Vagina (tissue), 2 donors: ENCODE measurements at regions not wholly inside any gene's neighbourhood (a gene's known extent, or its start where the extent isn't known, plus 50 kb on each side); places are given as distances from the start of the nearest gene placed in this dataset.
"Not testable (repeated sequence)": the region's sequence is repeated elsewhere in the genome, so short reads cannot be mapped to it uniquely, and the experiment has no call there.

Experiments used
- POLR2AphosphoS5 ChIP-seq, 2 donors: sonication (generic); formaldehyde crosslinking; IDR thresholded peaks; one replicate each; pipeline ENCODE4 v1.9.0; 2017; ENCODE audit warnings: antibody characterized with exemption in 2 of 2, mild to moderate bottlenecking in 2 of 2, low read depth in 1 of 2; ENCODE audit not compliant: insufficient read depth in 1 of 2
- TF ChIP-seq, protein P1 (sequence below), 3 experiments: fragments of 450-650 bp in 2 of 3; fragments of 200-600 bp in 1 of 3; sonication (generic) in 1 of 3; IDR thresholded peaks; one replicate each; pipeline ENCODE4 v1.5.1; 2017 to 2019; ENCODE audit warnings: antibody characterized with exemption in 3 of 3, mild to moderate bottlenecking in 2 of 3, moderate library complexity in 2 of 3

DNA sequence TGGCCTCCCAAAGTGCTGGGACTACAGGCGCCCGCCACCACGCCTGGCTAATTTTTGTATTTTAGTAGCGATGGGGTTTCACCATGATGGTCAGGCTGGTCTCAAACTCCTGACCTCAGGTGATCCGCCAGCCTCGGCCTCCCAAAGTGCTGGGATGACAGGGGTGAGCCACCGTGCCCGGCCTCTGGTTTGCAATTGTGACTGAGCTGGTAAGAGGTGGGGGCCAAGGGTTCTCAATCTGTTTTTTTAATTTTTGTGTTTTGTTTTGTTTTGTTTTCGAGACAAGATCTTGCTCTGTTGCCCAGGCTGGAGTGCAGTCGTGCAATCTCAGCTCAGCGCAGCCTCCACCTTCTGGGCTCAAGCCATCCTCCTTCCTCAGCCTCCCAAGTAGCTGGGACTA is 196.2 kb downstream of the CRLF2 start:
- TF ChIP-seq, protein P1, sequence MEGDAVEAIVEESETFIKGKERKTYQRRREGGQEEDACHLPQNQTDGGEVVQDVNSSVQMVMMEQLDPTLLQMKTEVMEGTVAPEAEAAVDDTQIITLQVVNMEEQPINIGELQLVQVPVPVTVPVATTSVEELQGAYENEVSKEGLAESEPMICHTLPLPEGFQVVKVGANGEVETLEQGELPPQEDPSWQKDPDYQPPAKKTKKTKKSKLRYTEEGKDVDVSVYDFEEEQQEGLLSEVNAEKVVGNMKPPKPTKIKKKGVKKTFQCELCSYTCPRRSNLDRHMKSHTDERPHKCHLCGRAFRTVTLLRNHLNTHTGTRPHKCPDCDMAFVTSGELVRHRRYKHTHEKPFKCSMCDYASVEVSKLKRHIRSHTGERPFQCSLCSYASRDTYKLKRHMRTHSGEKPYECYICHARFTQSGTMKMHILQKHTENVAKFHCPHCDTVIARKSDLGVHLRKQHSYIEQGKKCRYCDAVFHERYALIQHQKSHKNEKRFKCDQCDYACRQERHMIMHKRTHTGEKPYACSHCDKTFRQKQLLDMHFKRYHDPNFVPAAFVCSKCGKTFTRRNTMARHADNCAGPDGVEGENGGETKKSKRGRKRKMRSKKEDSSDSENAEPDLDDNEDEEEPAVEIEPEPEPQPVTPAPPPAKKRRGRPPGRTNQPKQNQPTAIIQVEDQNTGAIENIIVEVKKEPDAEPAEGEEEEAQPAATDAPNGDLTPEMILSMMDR (IDR thresholded peaks at IDR 0.05), result not testable (repeated sequence)
- TF ChIP-seq POLR2AphosphoS5 (IDR thresholded peaks at IDR 0.05; ENCODE audit: insufficient read depth in 1 of 2, low read depth in 1 of 2), result not testable (repeated sequence)
